ENCODE measurements at regions not wholly inside any gene's neighbourhood (a gene's known extent, or its start where the extent isn't known, plus 50 kb on each side); places are given as distances from the start of the nearest gene placed in this dataset.

DNA sequence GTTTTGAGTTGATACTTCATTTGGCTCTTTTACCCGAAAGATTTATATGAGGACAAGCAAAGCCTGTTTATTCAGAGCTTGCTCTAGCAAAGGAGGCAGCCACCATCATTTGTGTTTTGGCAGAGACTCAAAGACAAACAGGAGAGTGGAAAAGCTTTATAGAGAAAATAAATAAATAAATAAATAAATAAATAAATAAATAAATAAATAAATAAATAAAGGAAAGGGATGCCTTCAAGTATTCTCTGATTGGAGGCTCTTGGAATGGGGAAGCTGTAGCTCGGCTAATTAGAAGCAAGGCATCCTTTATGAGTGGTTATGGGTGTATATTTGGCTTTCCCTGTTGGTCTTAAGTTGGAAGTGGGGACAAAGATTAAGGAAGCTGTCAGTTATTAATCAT is 229.8 kb downstream of the RASSF9 start:
- TF ChIP-seq, protein P1, sequence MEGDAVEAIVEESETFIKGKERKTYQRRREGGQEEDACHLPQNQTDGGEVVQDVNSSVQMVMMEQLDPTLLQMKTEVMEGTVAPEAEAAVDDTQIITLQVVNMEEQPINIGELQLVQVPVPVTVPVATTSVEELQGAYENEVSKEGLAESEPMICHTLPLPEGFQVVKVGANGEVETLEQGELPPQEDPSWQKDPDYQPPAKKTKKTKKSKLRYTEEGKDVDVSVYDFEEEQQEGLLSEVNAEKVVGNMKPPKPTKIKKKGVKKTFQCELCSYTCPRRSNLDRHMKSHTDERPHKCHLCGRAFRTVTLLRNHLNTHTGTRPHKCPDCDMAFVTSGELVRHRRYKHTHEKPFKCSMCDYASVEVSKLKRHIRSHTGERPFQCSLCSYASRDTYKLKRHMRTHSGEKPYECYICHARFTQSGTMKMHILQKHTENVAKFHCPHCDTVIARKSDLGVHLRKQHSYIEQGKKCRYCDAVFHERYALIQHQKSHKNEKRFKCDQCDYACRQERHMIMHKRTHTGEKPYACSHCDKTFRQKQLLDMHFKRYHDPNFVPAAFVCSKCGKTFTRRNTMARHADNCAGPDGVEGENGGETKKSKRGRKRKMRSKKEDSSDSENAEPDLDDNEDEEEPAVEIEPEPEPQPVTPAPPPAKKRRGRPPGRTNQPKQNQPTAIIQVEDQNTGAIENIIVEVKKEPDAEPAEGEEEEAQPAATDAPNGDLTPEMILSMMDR (conservative IDR thresholded peaks at IDR 0.05 in 1 of 2, IDR thresholded peaks at IDR 0.05 in 1 of 2; ENCODE audit: low read depth in 1 of 2, low read length in 2 of 2), result no peak
- TF ChIP-seq EZH2 (IDR thresholded peaks at IDR 0.05; ENCODE audit: low read length, missing control alignments), result no peak
